Astrocyte (in vitro differentiated cells and primary cell): ENCODE measurements at regions not wholly inside any gene's neighbourhood (a gene's known extent, or its start where the extent isn't known, plus 50 kb on each side); places are given as distances from the start of the nearest gene placed in this dataset.

Experiments
- DNase-seq: peaks from one replicate; pipeline ENCODE4 v3.0.0-alpha.2; 2010; ENCODE audit warnings: low read depth
- FAIRE-seq: peaks from 2 replicates; lab custom pipeline; 2011; peaks lifted over from hg19 to GRCh38; lab: Jason Lieb, UNC
- H2AFZ ChIP-seq: 2 replicates; pipeline ENCODE4 v1.6.0; 2012; ENCODE audit warnings: low read depth, low read length, inconsistent platforms
- H3K27ac ChIP-seq: 2 replicates; pipeline ENCODE4 v1.5.1; 2011; ENCODE audit warnings: low read depth, low read length, inconsistent platforms
- H3K27me3 ChIP-seq: 2 replicates; pipeline ENCODE4 v1.6.0; 2011; ENCODE audit warnings: low read length, inconsistent platforms; ENCODE audit not compliant: insufficient read depth
- H3K36me3 ChIP-seq: 2 replicates; pipeline ENCODE4 v1.5.1; 2011; ENCODE audit warnings: low read length, inconsistent platforms; ENCODE audit not compliant: insufficient read depth
- H3K4me1 ChIP-seq: 2 replicates; pipeline ENCODE4 v1.5.1; 2011; ENCODE audit warnings: low read length, inconsistent platforms; ENCODE audit not compliant: insufficient read depth
- H3K4me2 ChIP-seq: 2 replicates; pipeline ENCODE4 v1.6.0; 2012; ENCODE audit warnings: low read length, inconsistent platforms
- H3K4me3 ChIP-seq: 2 replicates; pipeline ENCODE4 v1.5.1; 2011; ENCODE audit warnings: low read depth, mild to moderate bottlenecking, low read length, inconsistent platforms; ENCODE audit not compliant: insufficient read depth
- H3K79me2 ChIP-seq: 2 replicates; pipeline ENCODE4 v1.6.0; 2012; ENCODE audit warnings: mild to moderate bottlenecking, low read length, inconsistent platforms; ENCODE audit not compliant: insufficient read depth
- H3K9ac ChIP-seq: 2 replicates; pipeline ENCODE4 v1.6.0; 2012; ENCODE audit warnings: mild to moderate bottlenecking, low read length, inconsistent platforms
- H3K9me3 ChIP-seq: 2 replicates; pipeline ENCODE4 v1.5.1; 2012; ENCODE audit warnings: low read depth, mild to moderate bottlenecking, low read length, inconsistent platforms; ENCODE audit not compliant: insufficient read depth
- H4K20me1 ChIP-seq: 2 replicates; pipeline ENCODE4 v1.6.0; 2012; ENCODE audit warnings: low read length, inconsistent platforms; ENCODE audit not compliant: insufficient read depth
- H3K27ac Mint-ChIP-seq: one replicate; pipeline ENCODE4 v1.8.0; 2021; ENCODE audit warnings: mild to moderate bottlenecking, mixed read lengths; ENCODE audit not compliant: unreplicated experiment
- H3K27me3 Mint-ChIP-seq: one replicate; pipeline ENCODE4 v1.8.0; 2021; ENCODE audit warnings: low read depth, mixed read lengths; ENCODE audit not compliant: unreplicated experiment
- H3K36me3 Mint-ChIP-seq: one replicate; pipeline ENCODE4 v1.8.0; 2021; ENCODE audit warnings: low read depth, mixed read lengths; ENCODE audit not compliant: unreplicated experiment
- H3K4me1 Mint-ChIP-seq: one replicate; pipeline ENCODE4 v1.8.0; 2021; ENCODE audit warnings: low read depth, mixed read lengths; ENCODE audit not compliant: unreplicated experiment
- H3K4me3 Mint-ChIP-seq: one replicate; pipeline ENCODE4 v1.8.0; 2021; ENCODE audit warnings: mild to moderate bottlenecking, moderate library complexity, mixed read lengths; ENCODE audit not compliant: unreplicated experiment
- H3K9me3 Mint-ChIP-seq: one replicate; pipeline ENCODE4 v1.8.0; 2021; ENCODE audit warnings: mild to moderate bottlenecking, mixed read lengths; ENCODE audit not compliant: unreplicated experiment
- CTCF ChIP-seq: IDR thresholded peaks from 2 replicates; pipeline ENCODE4 v1.5.1; 2011; ENCODE audit warnings: low read depth, mild to moderate bottlenecking, inconsistent platforms, low read length, moderate library complexity; ENCODE audit not compliant: insufficient read depth
- EZH2 ChIP-seq: IDR thresholded peaks from 2 replicates; pipeline ENCODE4 v1.6.1; 2012; ENCODE audit warnings: mild to moderate bottlenecking, low read length, inconsistent platforms; ENCODE audit not compliant: insufficient read depth

DNA sequence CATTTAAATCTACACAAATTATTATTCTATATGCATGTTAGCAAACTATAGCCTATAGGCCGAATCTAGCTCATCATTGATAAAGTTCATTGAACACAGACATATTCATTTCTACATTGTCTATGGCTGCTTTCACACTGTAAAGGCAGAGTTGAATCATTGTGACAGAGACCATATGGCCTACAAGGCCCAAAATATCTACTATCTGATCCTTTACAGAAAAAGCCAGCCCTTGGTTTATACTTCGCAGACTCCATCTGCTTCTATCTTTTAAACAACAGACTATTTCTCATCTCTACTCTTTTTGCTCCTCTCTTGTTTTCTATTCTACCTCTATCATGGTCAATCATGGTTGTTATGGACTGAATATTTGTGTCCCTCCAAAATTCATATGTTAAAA lies 190.7 kb downstream of the EXOC5 start:
- no peaks in the 10 kb centered on the region for H3K36me3 Mint-ChIP-seq
- H3K9me3 ChIP-seq, result no peaks in the 10 kb centered on the region

GRCh38 chr14:57073986-57074385 lies 194.7 kb downstream of the EXOC5 start:
- Histone ChIP-seq H3K4me3 (no peak overlapping the region), H3K27ac (no peak overlapping the region), H3K36me3 (no peaks in the 10 kb centered on the region), H3K9ac (no peak overlapping the region), H3K4me1 (no peaks in the 10 kb centered on the region), H3K79me2 (no peaks in the 10 kb centered on the region), H3K9me3 (no peaks in the 10 kb centered on the region), H3K4me2 (no peak overlapping the region), H3K27me3 (no peaks in the 10 kb centered on the region), H4K20me1 (no peaks in the 10 kb centered on the region), H2AFZ (no peak overlapping the region)
- Mint-ChIP-seq H3K4me1 (no peaks in the 10 kb centered on the region), H3K4me3 (no peak overlapping the region), H3K27ac (no peak overlapping the region), H3K36me3 (no peaks in the 10 kb centered on the region), H3K9me3 (no peaks in the 10 kb centered on the region), H3K27me3 (peaks cover 7% of the 10 kb centered on the region)
- no peak for FAIRE-seq
- TF ChIP-seq CTCF (no peak), EZH2 (no peak)
- no peak for DNase-seq

More for the DNA sequence above, 190.7 kb downstream of the EXOC5 start:
- Mint-ChIP-seq H3K27me3 (peaks cover 10% of the 10 kb centered on the region), H3K4me3 (no peak overlapping the region), H3K4me1 (no peaks in the 10 kb centered on the region), H3K9me3 (no peaks in the 10 kb centered on the region), H3K27ac (no peak overlapping the region)
- H3K27ac ChIP-seq, result no peak overlapping the region
- H3K9ac ChIP-seq, result no peak overlapping the region
- H3K4me2 ChIP-seq, result no peak overlapping the region
- no peak for FAIRE-seq
- no peaks in the 10 kb centered on the region for H3K36me3 ChIP-seq
- H2AFZ ChIP-seq, result no peak overlapping the region
- H3K4me3 ChIP-seq, result no peak overlapping the region
- no peaks in the 10 kb centered on the region for H3K4me1 ChIP-seq
- no peaks in the 10 kb centered on the region for H4K20me1 ChIP-seq
- no peak for DNase-seq
- no peak for TF ChIP-seq EZH2
- no peaks in the 10 kb centered on the region for H3K79me2 ChIP-seq
- no peaks in the 10 kb centered on the region for H3K27me3 ChIP-seq

DNA sequence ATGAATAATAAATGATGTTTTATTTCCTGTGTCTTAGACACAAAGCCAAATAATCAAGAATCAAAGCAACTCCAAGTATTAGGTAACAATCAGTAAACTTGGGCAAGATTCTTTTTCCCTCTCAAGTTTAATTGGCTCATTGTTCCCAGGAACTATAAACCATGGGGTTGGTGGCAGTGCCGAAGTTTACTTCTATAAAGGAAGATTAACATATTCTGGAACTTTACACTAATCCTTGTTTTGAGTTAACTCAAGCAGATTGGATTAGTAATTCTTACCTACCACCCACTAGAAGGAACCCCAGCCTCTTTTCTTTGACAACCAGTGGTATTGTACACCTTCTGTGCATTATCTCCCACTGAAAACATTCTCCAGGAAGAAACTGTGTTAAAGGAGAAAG lies 197.1 kb downstream of the EXOC5 start:
- H2AFZ ChIP-seq, result no peak overlapping the region
- H3K4me2 ChIP-seq, result no peak overlapping the region
- no peaks in the 10 kb centered on the region for H3K4me1 ChIP-seq

More for the DNA sequence above, 197.1 kb downstream of the EXOC5 start:
- Mint-ChIP-seq H3K9me3 (no peaks in the 10 kb centered on the region), H3K27ac (no peak overlapping the region), H3K27me3 (peaks cover 7% of the 10 kb centered on the region), H3K4me1 (no peaks in the 10 kb centered on the region), H3K4me3 (no peak overlapping the region), H3K36me3 (no peaks in the 10 kb centered on the region)
- no peak overlapping the region for H3K4me3 ChIP-seq
- FAIRE-seq (no peak), DNase-seq (no peak)
- no peaks in the 10 kb centered on the region for H3K36me3 ChIP-seq
- no peaks in the 10 kb centered on the region for H3K27me3 ChIP-seq
- no peak overlapping the region for H3K9ac ChIP-seq
- no peak overlapping the region for H3K27ac ChIP-seq
- TF ChIP-seq CTCF, result no peak
- TF ChIP-seq EZH2, result no peak
- H3K9me3 ChIP-seq, result no peaks in the 10 kb centered on the region
- no peaks in the 10 kb centered on the region for H3K79me2 ChIP-seq
- no peaks in the 10 kb centered on the region for H4K20me1 ChIP-seq
